ENCODE measurements at regions not wholly inside any gene's neighbourhood (a gene's known extent, or its start where the extent isn't known, plus 50 kb on each side); places are given as distances from the start of the nearest gene placed in this dataset.

DNA sequence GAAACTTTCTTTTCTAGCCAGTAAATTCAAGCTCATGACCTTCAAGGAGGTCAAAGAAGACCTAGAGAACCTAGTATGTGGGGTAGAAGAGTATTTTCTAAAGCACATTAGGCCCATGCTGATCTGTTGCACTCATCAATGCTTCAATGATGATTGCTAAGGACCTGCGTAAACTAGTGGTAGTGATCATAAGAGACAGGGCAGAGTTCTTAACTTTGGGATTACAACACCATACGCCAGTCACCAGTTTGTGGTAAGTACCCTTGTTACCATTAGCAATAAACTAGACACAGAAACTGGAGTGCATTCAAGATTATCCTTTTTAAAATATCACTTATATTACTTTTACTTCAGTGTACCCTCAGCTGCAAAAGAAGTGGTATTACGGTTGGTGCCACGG lies 490.3 kb downstream of the BUD13 start:
- no peak for TF ChIP-seq ZNF274 (IDR thresholded peaks at IDR 0.05; ENCODE audit: low read depth, low read length)
- no peak overlapping the region for H3K4me3 ChIP-seq (ENCODE audit: low read length)

DNA sequence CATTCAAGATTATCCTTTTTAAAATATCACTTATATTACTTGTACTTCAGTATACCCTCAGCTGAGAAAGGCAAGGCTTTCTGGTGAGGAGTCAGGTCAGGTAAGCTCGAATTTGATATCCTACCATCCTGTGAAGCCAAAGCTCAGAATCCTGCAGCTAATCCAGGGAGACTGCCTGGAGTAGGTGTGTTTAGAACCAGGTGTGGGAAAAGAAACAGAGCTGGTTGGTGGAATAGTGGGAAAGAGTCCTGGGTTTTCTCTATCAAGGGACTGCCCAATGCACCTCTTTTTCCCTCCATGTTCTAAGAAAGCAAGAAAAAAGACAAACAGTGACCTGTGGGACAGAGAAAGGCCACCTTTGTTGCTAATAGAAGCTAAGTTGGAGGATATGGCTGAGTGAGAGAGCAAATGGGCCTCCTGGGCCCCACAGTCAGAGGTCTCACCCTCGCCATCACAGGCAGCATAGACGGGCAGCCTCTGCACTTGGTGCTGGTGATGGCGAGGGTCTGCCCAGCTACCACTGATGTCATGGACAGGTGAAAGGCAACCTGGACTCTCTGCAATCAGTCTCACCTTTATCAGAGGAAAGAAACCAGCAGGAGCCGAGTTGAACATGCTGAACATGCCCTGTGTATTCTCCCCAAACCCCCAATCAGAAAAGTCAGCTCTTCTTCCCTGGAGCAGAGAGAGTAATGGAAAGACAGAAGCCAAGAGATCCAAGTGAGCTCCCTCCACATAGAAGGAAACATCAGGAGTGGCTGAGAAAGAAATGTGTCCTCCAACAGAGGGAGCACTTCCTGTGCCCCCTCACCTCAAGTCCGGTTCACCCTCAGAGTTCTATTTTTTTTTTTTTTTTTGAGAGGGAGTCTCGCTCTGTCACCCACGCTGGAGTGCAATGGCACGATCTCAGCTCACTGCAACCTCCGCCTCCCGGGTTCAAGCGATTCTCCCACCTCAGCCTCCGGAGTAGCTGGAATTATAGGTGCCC lies 491.3 kb downstream of the BUD13 start:
- no peak for TF ChIP-seq ZNF274 (IDR thresholded peaks at IDR 0.05; ENCODE audit: low read depth, low read length)
- no peak overlapping the region for H3K4me3 ChIP-seq (ENCODE audit: low read length)

- H3K4me3 ChIP-seq (ENCODE audit: low read length), result no peak overlapping the region
- TF ChIP-seq ZNF274 (IDR thresholded peaks at IDR 0.05; ENCODE audit: low read depth, low read length), result no peak
These were observed 493.3 kb downstream of the BUD13 start for GRCh38 chr11:116279511-116279910.

DNA sequence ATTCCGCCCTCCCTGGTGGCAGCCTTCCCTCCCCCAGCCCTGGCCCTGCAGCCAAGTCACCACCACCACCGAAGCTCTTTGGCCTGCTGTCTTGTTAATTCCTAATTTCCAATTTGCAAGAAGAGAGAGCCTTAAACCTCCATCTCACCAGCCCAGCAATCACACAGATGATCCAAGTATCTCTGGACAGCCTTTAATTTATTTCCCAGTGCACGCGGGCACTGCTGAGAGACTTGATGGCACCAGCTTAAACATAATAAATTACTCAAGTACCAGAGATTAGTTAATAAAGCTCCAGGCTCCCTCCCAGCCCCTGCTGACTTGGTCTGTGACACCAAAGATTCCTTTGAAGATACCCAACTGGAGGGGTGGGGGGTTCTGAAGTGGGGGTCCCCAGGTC lies 494.7 kb downstream of the BUD13 start:
- no peak overlapping the region for H3K4me3 ChIP-seq (ENCODE audit: low read length)
- TF ChIP-seq ZNF274 (IDR thresholded peaks at IDR 0.05; ENCODE audit: low read depth, low read length), result no peak

- peak overlapping the region; percentile 30; the same call in 1 of the 2 replicates for H3K4me3 ChIP-seq (ENCODE audit: low read length)
These were observed 496.4 kb downstream of the BUD13 start for GRCh38 chr11:116276051-116277044.

GRCh38 chr11:116275635-116276034 lies 497.2 kb downstream of the BUD13 start:
- no peak for TF ChIP-seq ZNF274 (IDR thresholded peaks at IDR 0.05; ENCODE audit: low read depth, low read length)
- H3K4me3 ChIP-seq (ENCODE audit: low read length), result no peak overlapping the region

More at GRCh38 chr11:116276051-116277044, 496.4 kb downstream of the BUD13 start:
- no peak for TF ChIP-seq ZNF274 (IDR thresholded peaks at IDR 0.05; ENCODE audit: low read depth, low read length)

- H3K4me3 ChIP-seq (ENCODE audit: low read length), result no peak overlapping the region
These were observed 498.3 kb downstream of the BUD13 start for GRCh38 chr11:116274521-116274920.

GRCh38 chr11:116272181-116272789 lies 500.5 kb downstream of the BUD13 start:
- no peak overlapping the region for H3K4me3 ChIP-seq (ENCODE audit: low read length)
- TF ChIP-seq ZNF274 (IDR thresholded peaks at IDR 0.05; ENCODE audit: low read depth, low read length), result no peak

More at GRCh38 chr11:116274521-116274920, 498.3 kb downstream of the BUD13 start:
- no peak for TF ChIP-seq ZNF274 (IDR thresholded peaks at IDR 0.05; ENCODE audit: low read depth, low read length)

DNA sequence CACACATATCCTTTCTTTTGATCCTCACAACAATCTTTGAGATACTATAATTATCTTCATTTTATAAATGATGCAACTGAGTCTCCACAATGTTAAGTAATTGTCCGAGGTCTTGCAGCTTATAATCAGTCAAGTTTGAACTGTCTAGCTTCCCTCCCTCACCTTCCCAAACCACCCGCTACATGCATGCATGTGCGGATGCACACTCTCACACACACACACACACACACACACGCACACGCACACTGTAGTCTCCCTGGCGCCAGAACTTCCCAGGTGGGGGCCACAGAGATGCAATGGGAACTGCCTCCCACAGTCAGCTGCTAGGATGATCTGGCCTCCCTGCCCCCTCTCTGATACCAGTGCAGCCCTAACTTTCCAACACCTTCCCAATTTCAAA lies 501.3 kb downstream of the BUD13 start:
- no peak for TF ChIP-seq ZNF274 (IDR thresholded peaks at IDR 0.05; ENCODE audit: low read depth, low read length)
- H3K4me3 ChIP-seq (ENCODE audit: low read length), result no peak overlapping the region

DNA sequence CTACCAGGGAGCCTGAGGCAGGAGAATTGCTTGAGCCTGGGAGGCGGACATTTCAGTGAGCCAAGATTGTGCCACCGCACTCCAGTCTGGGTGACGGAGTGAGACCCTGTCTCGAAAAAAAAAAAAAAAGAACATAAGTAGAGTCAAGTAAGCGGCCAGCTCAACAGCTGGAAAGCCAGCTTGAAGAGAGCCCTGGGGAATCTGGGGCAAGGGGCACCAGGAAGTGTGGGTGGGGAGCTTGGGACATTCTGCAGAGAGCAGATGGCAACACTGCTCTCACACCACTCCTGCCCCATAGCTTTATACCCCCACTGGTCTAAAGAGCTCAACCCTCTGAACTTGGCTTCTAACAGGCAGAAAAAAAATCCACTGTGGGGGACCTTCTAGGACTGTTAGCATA lies 505.6 kb downstream of the BUD13 start:
- TF ChIP-seq ZNF274 (IDR thresholded peaks at IDR 0.05; ENCODE audit: low read depth, low read length), result no peak
- H3K4me3 ChIP-seq (ENCODE audit: low read length), result no peak overlapping the region

DNA sequence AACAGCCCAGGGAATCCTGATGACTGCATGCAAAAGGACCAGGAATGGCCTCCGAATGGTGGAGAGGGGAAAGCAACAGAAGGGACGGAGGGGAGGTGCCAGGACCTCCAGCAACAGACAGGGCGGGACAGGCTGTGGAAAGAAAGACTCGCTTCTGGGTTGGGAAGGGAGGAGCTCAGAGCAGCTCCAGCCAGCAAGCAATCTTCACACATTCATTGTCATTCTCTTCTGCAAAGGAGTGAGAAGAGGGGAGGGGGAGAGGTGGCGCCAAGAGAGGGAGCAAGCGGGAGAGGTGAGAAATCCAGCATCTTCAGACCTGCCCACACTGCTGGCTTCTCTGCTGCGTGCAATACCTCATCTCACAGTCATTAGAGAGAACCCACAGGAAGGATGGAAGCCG lies 509.0 kb downstream of the BUD13 start:
- TF ChIP-seq ZNF274 (IDR thresholded peaks at IDR 0.05; ENCODE audit: low read depth, low read length), result no peak
- H3K4me3 ChIP-seq (ENCODE audit: low read length), result no peak overlapping the region

- H3K4me3 ChIP-seq (ENCODE audit: low read length), result no peak overlapping the region
- no peak for TF ChIP-seq ZNF274 (IDR thresholded peaks at IDR 0.05; ENCODE audit: low read depth, low read length)
These were observed 509.8 kb downstream of the BUD13 start for GRCh38 chr11:116263019-116263418.

DNA sequence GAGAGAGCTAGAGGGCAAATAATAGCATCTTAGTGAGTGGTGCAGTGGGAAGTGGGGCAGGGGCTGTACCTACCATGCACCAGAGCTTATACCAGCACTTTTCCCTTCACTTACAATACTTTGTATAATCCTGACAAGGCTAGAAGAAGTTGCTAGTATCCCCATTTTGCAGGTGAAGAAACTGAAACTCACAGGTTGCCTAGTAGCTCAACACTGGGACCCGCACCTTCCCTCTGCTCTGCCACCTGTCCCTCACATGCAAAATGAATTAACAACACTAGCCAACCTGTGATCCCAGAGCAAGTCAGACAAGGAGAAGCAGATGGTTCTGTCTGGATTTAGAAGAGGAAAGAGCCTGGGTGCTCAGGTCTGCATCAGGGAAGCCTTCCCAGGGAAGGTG lies 510.4 kb downstream of the BUD13 start:
- no peak overlapping the region for H3K4me3 ChIP-seq (ENCODE audit: low read length)
- no peak for TF ChIP-seq ZNF274 (IDR thresholded peaks at IDR 0.05; ENCODE audit: low read depth, low read length)

DNA sequence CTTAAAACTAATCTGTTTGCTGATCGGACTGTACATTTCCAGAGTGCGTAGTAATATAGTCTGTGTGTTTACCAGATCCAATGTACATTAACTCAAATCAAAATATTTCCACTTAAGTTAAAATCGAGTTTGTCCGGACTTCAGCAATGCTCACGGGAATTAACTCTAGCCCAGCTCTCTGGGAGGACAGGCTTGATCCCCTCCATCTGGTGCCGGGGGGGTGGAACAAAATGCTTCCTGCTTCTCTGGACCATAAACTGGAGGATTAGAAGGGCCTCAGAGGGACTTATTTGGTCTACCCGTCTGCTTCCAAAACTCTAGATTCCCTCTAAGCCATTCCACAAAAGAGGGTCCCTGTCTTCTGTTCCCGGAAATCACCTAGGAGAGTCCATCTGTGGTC lies 511.2 kb downstream of the BUD13 start:
- TF ChIP-seq ZNF274 (IDR thresholded peaks at IDR 0.05; ENCODE audit: low read depth, low read length), result no peak
- no peak overlapping the region for H3K4me3 ChIP-seq (ENCODE audit: low read length)

Measured in GM08714 (cell line).